ENCODE measurements at regions not wholly inside any gene's neighbourhood (a gene's known extent, or its start where the extent isn't known, plus 50 kb on each side); places are given as distances from the start of the nearest gene placed in this dataset.

GRCh38 chr5:2888520-2889060 lies 137.1 kb upstream of the IRX2 start:
- Histone ChIP-seq H3K27me3 (ENCODE audit: insufficient read depth, low read length) (no peaks in the 10 kb centered on the region), H3K4me3 (ENCODE audit: low read length) (no peak overlapping the region), H3K4me1 (ENCODE audit: insufficient read depth, low read length) (no peaks in the 10 kb centered on the region), H3K9me3 (ENCODE audit: low read depth, low read length) (no peaks in the 10 kb centered on the region)

- no peaks in the 10 kb centered on the region for H3K4me1 ChIP-seq (ENCODE audit: insufficient read depth, low read length)
- H3K27me3 ChIP-seq (ENCODE audit: insufficient read depth, low read length), result no peaks in the 10 kb centered on the region
- H3K4me3 ChIP-seq (ENCODE audit: low read length), result no peak overlapping the region
- no peaks in the 10 kb centered on the region for H3K9me3 ChIP-seq (ENCODE audit: low read depth, low read length)
Observed at GRCh38 chr5:2887481-2888348, 136.2 kb upstream of the IRX2 start.

- Histone ChIP-seq H3K4me1 (ENCODE audit: insufficient read depth, low read length) (no peaks in the 10 kb centered on the region), H3K4me3 (ENCODE audit: low read length) (no peak overlapping the region), H3K9me3 (ENCODE audit: low read depth, low read length) (no peaks in the 10 kb centered on the region), H3K27me3 (ENCODE audit: insufficient read depth, low read length) (no peaks in the 10 kb centered on the region)
Observed at GRCh38 chr5:2886531-2886930, 135.1 kb upstream of the IRX2 start.

- Histone ChIP-seq H3K4me1 (ENCODE audit: insufficient read depth, low read length) (no peaks in the 10 kb centered on the region), H3K4me3 (ENCODE audit: low read length) (no peak overlapping the region), H3K27me3 (ENCODE audit: insufficient read depth, low read length) (no peaks in the 10 kb centered on the region), H3K9me3 (ENCODE audit: low read depth, low read length) (peaks cover 12% of the 10 kb centered on the region)
Observed at GRCh38 chr5:2883771-2884170, 132.3 kb upstream of the IRX2 start.

GRCh38 chr5:2879701-2880100 lies 128.2 kb upstream of the IRX2 start:
- peaks cover 24% of the 10 kb centered on the region for H3K9me3 ChIP-seq (ENCODE audit: low read depth, low read length)

GRCh38 chr5:2877522-2877921 lies 126.0 kb upstream of the IRX2 start:
- Histone ChIP-seq H3K9me3 (ENCODE audit: low read depth, low read length) (peaks cover 24% of the 10 kb centered on the region), H3K27me3 (ENCODE audit: insufficient read depth, low read length) (no peaks in the 10 kb centered on the region), H3K4me1 (ENCODE audit: insufficient read depth, low read length) (no peaks in the 10 kb centered on the region), H3K4me3 (ENCODE audit: low read length) (no peak overlapping the region)

More at GRCh38 chr5:2879701-2880100, 128.2 kb upstream of the IRX2 start:
- Histone ChIP-seq H3K4me1 (ENCODE audit: insufficient read depth, low read length) (no peaks in the 10 kb centered on the region), H3K27me3 (ENCODE audit: insufficient read depth, low read length) (no peaks in the 10 kb centered on the region), H3K4me3 (ENCODE audit: low read length) (no peak overlapping the region)

- no peaks in the 10 kb centered on the region for H3K27me3 ChIP-seq (ENCODE audit: insufficient read depth, low read length)
- no peaks in the 10 kb centered on the region for H3K4me1 ChIP-seq (ENCODE audit: insufficient read depth, low read length)
- no peak overlapping the region for H3K4me3 ChIP-seq (ENCODE audit: low read length)
- peaks cover 24% of the 10 kb centered on the region for H3K9me3 ChIP-seq (ENCODE audit: low read depth, low read length)
Observed at GRCh38 chr5:2876183-2876582, 124.7 kb upstream of the IRX2 start.

GRCh38 chr5:2874099-2874498 lies 122.6 kb upstream of the IRX2 start:
- no peaks in the 10 kb centered on the region for H3K27me3 ChIP-seq (ENCODE audit: insufficient read depth, low read length)
- no peaks in the 10 kb centered on the region for H3K4me1 ChIP-seq (ENCODE audit: insufficient read depth, low read length)
- peaks cover 15% of the 10 kb centered on the region for H3K9me3 ChIP-seq (ENCODE audit: low read depth, low read length)
- no peak overlapping the region for H3K4me3 ChIP-seq (ENCODE audit: low read length)

- peaks cover under 1% of the 10 kb centered on the region for H3K9me3 ChIP-seq (ENCODE audit: low read depth, low read length)
- no peaks in the 10 kb centered on the region for H3K27me3 ChIP-seq (ENCODE audit: insufficient read depth, low read length)
- H3K4me3 ChIP-seq (ENCODE audit: low read length), result no peak overlapping the region
- H3K4me1 ChIP-seq (ENCODE audit: insufficient read depth, low read length), result no peaks in the 10 kb centered on the region
Observed at GRCh38 chr5:2872676-2873075, 121.2 kb upstream of the IRX2 start.

GRCh38 chr5:2871282-2871681 lies 119.8 kb upstream of the IRX2 start:
- Histone ChIP-seq H3K4me1 (ENCODE audit: insufficient read depth, low read length) (no peaks in the 10 kb centered on the region), H3K4me3 (ENCODE audit: low read length) (no peak overlapping the region), H3K27me3 (ENCODE audit: insufficient read depth, low read length) (no peaks in the 10 kb centered on the region), H3K9me3 (ENCODE audit: low read depth, low read length) (no peaks in the 10 kb centered on the region)

GRCh38 chr5:2869471-2869870 lies 118.0 kb upstream of the IRX2 start:
- H3K27me3 ChIP-seq (ENCODE audit: insufficient read depth, low read length), result no peaks in the 10 kb centered on the region
- no peaks in the 10 kb centered on the region for H3K4me1 ChIP-seq (ENCODE audit: insufficient read depth, low read length)
- H3K4me3 ChIP-seq (ENCODE audit: low read length), result no peak overlapping the region
- no peaks in the 10 kb centered on the region for H3K9me3 ChIP-seq (ENCODE audit: low read depth, low read length)

- Histone ChIP-seq H3K9me3 (ENCODE audit: low read depth, low read length) (no peaks in the 10 kb centered on the region), H3K4me1 (ENCODE audit: insufficient read depth, low read length) (no peaks in the 10 kb centered on the region), H3K27me3 (ENCODE audit: insufficient read depth, low read length) (no peaks in the 10 kb centered on the region), H3K4me3 (ENCODE audit: low read length) (no peak overlapping the region)
Observed at GRCh38 chr5:2867373-2867933, 116.0 kb upstream of the IRX2 start.

GRCh38 chr5:2866662-2867372 lies 115.3 kb upstream of the IRX2 start:
- no peaks in the 10 kb centered on the region for H3K4me1 ChIP-seq (ENCODE audit: insufficient read depth, low read length)
- no peak overlapping the region for H3K4me3 ChIP-seq (ENCODE audit: low read length)
- no peaks in the 10 kb centered on the region for H3K9me3 ChIP-seq (ENCODE audit: low read depth, low read length)
- no peaks in the 10 kb centered on the region for H3K27me3 ChIP-seq (ENCODE audit: insufficient read depth, low read length)

GRCh38 chr5:2865856-2866255 lies 114.4 kb upstream of the IRX2 start:
- H3K27me3 ChIP-seq (ENCODE audit: insufficient read depth, low read length), result no peaks in the 10 kb centered on the region
- no peak overlapping the region for H3K4me3 ChIP-seq (ENCODE audit: low read length)
- no peaks in the 10 kb centered on the region for H3K4me1 ChIP-seq (ENCODE audit: insufficient read depth, low read length)
- H3K9me3 ChIP-seq (ENCODE audit: low read depth, low read length), result no peaks in the 10 kb centered on the region

- H3K27me3 ChIP-seq (ENCODE audit: insufficient read depth, low read length), result no peaks in the 10 kb centered on the region
- no peaks in the 10 kb centered on the region for H3K9me3 ChIP-seq (ENCODE audit: low read depth, low read length)
- H3K4me1 ChIP-seq (ENCODE audit: insufficient read depth, low read length), result no peaks in the 10 kb centered on the region
- no peak overlapping the region for H3K4me3 ChIP-seq (ENCODE audit: low read length)
Observed at GRCh38 chr5:2864515-2865105, 113.1 kb upstream of the IRX2 start.
